MM.1S (cell line): ENCODE measurements at regions not wholly inside any gene's neighbourhood (a gene's known extent, or its start where the extent isn't known, plus 50 kb on each side); places are given as distances from the start of the nearest gene placed in this dataset.

Experiments used
- DNase-seq: peaks from one replicate; pipeline ENCODE4 v3.0.0-alpha.2; 2015
- H2AFZ ChIP-seq: fragments of 300-600 bp; sonication (generic); 2 replicates; pipeline ENCODE4 v1.6.0; 2016; ENCODE audit warnings: antibody characterized with exemption, low read length
- H3F3A ChIP-seq: fragments of 300-600 bp; sonication (generic); 2 replicates; pipeline ENCODE4 v1.6.1; 2016; ENCODE audit warnings: mild to moderate bottlenecking, antibody characterized with exemption, low read length, moderate library complexity, mixed read lengths; ENCODE audit not compliant: insufficient read depth
- H3K27ac ChIP-seq: fragments of 300-600 bp; sonication (generic); 2 replicates; pipeline ENCODE4 v1.5.1; 2016; ENCODE audit warnings: mild to moderate bottlenecking, low read length
- H3K27me3 ChIP-seq: fragments of 300-600 bp; sonication (generic); replicated peaks from 2 replicates; pipeline ENCODE4 v1.6.0; 2016; ENCODE audit warnings: low read length; ENCODE audit not compliant: insufficient read depth
- H3K36me3 ChIP-seq: fragments of 300-600 bp; sonication (generic); replicated peaks from 2 replicates; pipeline ENCODE4 v1.6.1; 2016; ENCODE audit warnings: mild to moderate bottlenecking, low read length, mixed read lengths; ENCODE audit not compliant: insufficient read depth
- H3K4me1 ChIP-seq: fragments of 300-600 bp; sonication (generic); 2 replicates; pipeline ENCODE4 v1.6.1; 2016; ENCODE audit warnings: low read length, mixed read lengths
- H3K4me2 ChIP-seq: fragments of 300-600 bp; sonication (generic); 2 replicates; pipeline ENCODE4 v1.6.0; 2016; ENCODE audit warnings: low read depth, low read length
- H3K4me3 ChIP-seq: fragments of 300-600 bp; sonication (generic); 2 replicates; pipeline ENCODE4 v1.5.1; 2016; ENCODE audit warnings: low read length, mixed read lengths
- H3K79me2 ChIP-seq: fragments of 300-600 bp; sonication (generic); 2 replicates; pipeline ENCODE4 v1.6.1; 2016; ENCODE audit warnings: mixed run types, low read length, mixed read lengths
- H3K9ac ChIP-seq: fragments of 300-600 bp; sonication (generic); 2 replicates; pipeline ENCODE4 v1.6.1; 2016; ENCODE audit warnings: low read length, mixed read lengths
- H3K9me2 ChIP-seq: fragments of 300-600 bp; sonication (generic); replicated peaks from 2 replicates; pipeline ENCODE4 v1.6.1; 2016; ENCODE audit warnings: mild to moderate bottlenecking, low read length, mixed read lengths; ENCODE audit not compliant: insufficient read depth
- H3K9me3 ChIP-seq: fragments of 300-600 bp; sonication (generic); replicated peaks from 2 replicates; pipeline ENCODE4 v1.6.1; 2016; ENCODE audit warnings: mild to moderate bottlenecking, low read length, mixed read lengths; ENCODE audit not compliant: insufficient read depth
- H4K20me1 ChIP-seq: fragments of 300-600 bp; sonication (generic); 2 replicates; pipeline ENCODE4 v1.6.1; 2016; ENCODE audit warnings: mild to moderate bottlenecking, low read length, moderate library complexity, mixed read lengths; ENCODE audit not compliant: insufficient read depth
- CTCF ChIP-seq: fragments of 300-600 bp; sonication (generic); IDR thresholded peaks from 2 replicates; pipeline ENCODE4 v1.5.1; 2016; ENCODE audit warnings: antibody characterized with exemption, low read length, mixed read lengths
- EZH2 ChIP-seq: fragments of 300-600 bp; sonication (generic); optimal IDR thresholded peaks from 2 replicates; pipeline ENCODE3; 2017; ENCODE audit warnings: low read depth, mild to moderate bottlenecking, antibody characterized with exemption, low read length, mixed read lengths
- EZH2phosphoT487 ChIP-seq: fragments of 300-600 bp; sonication (generic); IDR thresholded peaks from 2 replicates; pipeline ENCODE4 v1.6.1; 2018; ENCODE audit warnings: antibody characterized with exemption, low read length

DNA sequence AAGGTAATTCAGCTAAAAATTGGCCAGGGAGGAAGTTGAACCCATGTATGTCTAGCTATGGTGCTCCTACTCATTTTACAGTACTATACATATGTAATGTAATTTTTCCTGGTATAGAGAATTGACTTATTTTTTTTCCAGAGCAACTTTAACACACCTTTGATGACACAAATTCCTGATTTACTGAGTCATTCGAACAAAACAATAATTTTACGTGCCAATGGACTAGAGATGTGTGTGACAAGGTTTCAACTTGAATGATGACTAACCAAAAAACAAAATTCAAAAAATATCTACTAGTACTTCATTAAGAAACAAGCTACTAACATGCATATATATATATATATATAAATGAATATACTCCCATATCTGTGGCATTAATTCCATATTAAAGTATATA lies 180.5 kb downstream of the KITLG start:
- Histone ChIP-seq H2AFZ (no peak overlapping the region), H3K27me3 (no peaks in the 10 kb centered on the region), H3K27ac (no peak overlapping the region), H3K36me3 (no peaks in the 10 kb centered on the region), H3K4me1 (0 out of 2 replicates have a peak, but pooled peaks cover 4% of the 10 kb centered on the region), H3K9ac (no peak overlapping the region), H3K79me2 (no peaks in the 10 kb centered on the region), H3K4me3 (no peak overlapping the region), H3K9me3 (no peaks in the 10 kb centered on the region), H3F3A (peaks cover 4% of the 10 kb centered on the region; the same call in 1 of the 2 replicates), H4K20me1 (no peaks in the 10 kb centered on the region), H3K9me2 (no peaks in the 10 kb centered on the region), H3K4me2 (no peak overlapping the region)
- DNase-seq: no peak
- TF ChIP-seq EZH2 (no peak), CTCF (no peak)

GRCh38 chr12:88400302-88400701 lies 180.0 kb downstream of the KITLG start:
- Histone ChIP-seq H3K79me2 (no peaks in the 10 kb centered on the region), H3K9me2 (no peaks in the 10 kb centered on the region), H2AFZ (no peak overlapping the region), H3K4me3 (no peak overlapping the region), H3K4me1 (0 out of 2 replicates have a peak, but pooled peaks cover 4% of the 10 kb centered on the region), H3K9me3 (no peaks in the 10 kb centered on the region), H3K9ac (no peak overlapping the region), H3K27ac (no peak overlapping the region), H3K4me2 (peak overlapping the region; percentile 58), H3F3A (peaks cover 4% of the 10 kb centered on the region; the same call in 1 of the 2 replicates), H3K36me3 (no peaks in the 10 kb centered on the region), H4K20me1 (no peaks in the 10 kb centered on the region), H3K27me3 (no peaks in the 10 kb centered on the region)
- peak; percentile 24 for DNase-seq
- TF ChIP-seq EZH2phosphoT487: no peak
- no peak for TF ChIP-seq EZH2
- TF ChIP-seq CTCF: no peak

GRCh38 chr12:88401155-88401554 lies 179.1 kb downstream of the KITLG start:
- Histone ChIP-seq H4K20me1 (no peaks in the 10 kb centered on the region), H3K9me3 (no peaks in the 10 kb centered on the region), H3K9ac (no peak overlapping the region), H2AFZ (0 out of 2 replicates have a peak overlapping the region, but pooled peaks have one; percentile 34), H3K79me2 (no peaks in the 10 kb centered on the region), H3K27ac (peak overlapping the region; percentile 17; the same call in 1 of the 2 replicates), H3K27me3 (no peaks in the 10 kb centered on the region), H3K4me2 (peak overlapping the region; percentile 58), H3K36me3 (no peaks in the 10 kb centered on the region), H3K9me2 (no peaks in the 10 kb centered on the region), H3K4me1 (0 out of 2 replicates have a peak, but pooled peaks cover 4% of the 10 kb centered on the region), H3K4me3 (peak overlapping the region; percentile 46), H3F3A (peaks cover 4% of the 10 kb centered on the region; the same call in 1 of the 2 replicates)
- no peak for TF ChIP-seq CTCF
- no peak for TF ChIP-seq EZH2
- TF ChIP-seq EZH2phosphoT487: no peak
- peak; percentile 67 for DNase-seq
